ENCODE measurements at regions not wholly inside any gene's neighbourhood (a gene's known extent, or its start where the extent isn't known, plus 50 kb on each side); places are given as distances from the start of the nearest gene placed in this dataset.
"Not testable (repeated sequence)": the region's sequence is repeated elsewhere in the genome, so short reads cannot be mapped to it uniquely, and the experiment has no call there.

- H3K27me3 Mint-ChIP-seq, H3K9me3 Mint-ChIP-seq, DNase-seq: not testable (repeated sequence)
- Mint-ChIP-seq H3K27ac (peak overlapping the region; percentile 68), H3K4me3 (peak overlapping the region; percentile 3), H3K36me3 (peaks cover 25% of the 10 kb centered on the region), H3K4me1 (peaks cover 42% of the 10 kb centered on the region)
Observed at GRCh38 chr16:29155131-29155865, 170.4 kb downstream of the LAT start.

DNA sequence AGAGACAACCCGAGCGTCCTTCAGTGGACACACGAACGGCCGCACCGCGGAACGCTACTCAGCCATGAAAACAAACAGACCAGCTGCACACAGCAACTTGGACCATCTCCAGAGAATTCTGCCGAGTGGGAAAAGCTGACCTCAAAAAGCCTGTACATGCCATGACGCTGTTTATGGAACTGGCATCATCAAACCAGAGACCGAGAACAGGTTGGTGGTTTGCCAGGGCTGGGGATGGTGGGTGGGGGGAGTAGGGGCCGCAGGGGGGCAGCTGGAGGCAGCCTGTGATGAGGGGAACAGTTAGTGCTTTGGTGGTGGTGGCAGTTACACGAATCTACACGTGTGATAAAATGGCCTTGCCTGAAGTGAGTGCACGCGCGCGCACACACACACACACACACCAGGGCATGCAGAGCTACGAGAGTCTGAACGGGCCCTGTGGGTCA is 169.8 kb downstream of the LAT start:
- Mint-ChIP-seq H3K4me3 (no peak overlapping the region), H3K27ac (peak overlapping the region; percentile 68), H3K27me3 (no peaks in the 10 kb centered on the region), H3K4me1 (peaks cover 48% of the 10 kb centered on the region), H3K9me3 (peaks cover 1% of the 10 kb centered on the region), H3K36me3 (peaks cover 27% of the 10 kb centered on the region)
- no peak for DNase-seq

GRCh38 chr16:29154088-29154487 is 169.2 kb downstream of the LAT start:
- H3K4me1 Mint-ChIP-seq = peaks cover 54% of the 10 kb centered on the region
- H3K27me3 Mint-ChIP-seq = no peaks in the 10 kb centered on the region
- no peak overlapping the region for H3K4me3 Mint-ChIP-seq
- H3K27ac Mint-ChIP-seq = peak overlapping the region; percentile 1
- H3K9me3 Mint-ChIP-seq = peaks cover 1% of the 10 kb centered on the region
- H3K36me3 Mint-ChIP-seq = peaks cover 32% of the 10 kb centered on the region
- DNase-seq = no peak

- H3K27me3 Mint-ChIP-seq, DNase-seq, H3K4me3 Mint-ChIP-seq, H3K9me3 Mint-ChIP-seq, H3K27ac Mint-ChIP-seq: not testable (repeated sequence)
- Mint-ChIP-seq H3K36me3 (peaks cover 32% of the 10 kb centered on the region), H3K4me1 (peaks cover 62% of the 10 kb centered on the region)
Observed at GRCh38 chr16:29153307-29153706, 168.5 kb downstream of the LAT start.

DNA sequence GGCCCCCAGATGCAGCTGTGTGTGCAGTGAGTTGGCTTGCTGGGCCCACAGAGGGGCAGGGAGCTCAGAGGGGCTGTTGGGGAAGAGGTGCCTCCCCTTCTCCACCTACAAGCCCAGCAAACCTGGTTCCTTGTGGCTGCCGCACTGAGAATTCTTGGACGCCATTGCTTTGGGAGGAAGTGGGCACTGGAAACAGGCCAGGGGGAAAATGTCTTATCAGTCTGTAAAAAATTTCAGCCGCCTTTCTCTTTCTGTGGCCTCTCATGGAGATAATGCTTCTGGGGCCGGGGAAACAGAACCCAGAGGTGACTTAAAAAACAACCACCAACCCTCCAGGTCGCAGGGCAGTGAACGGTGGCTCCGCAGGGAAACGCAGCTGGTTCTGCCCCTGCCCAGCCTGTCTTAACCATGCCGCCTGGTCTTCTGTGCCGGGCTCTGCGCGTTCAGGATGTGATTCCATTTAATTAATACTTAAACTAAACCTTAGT is 167.7 kb downstream of the LAT start:
- not testable (repeated sequence) for DNase-seq, H3K9me3 Mint-ChIP-seq, H3K4me3 Mint-ChIP-seq, H3K27me3 Mint-ChIP-seq
- peaks cover 32% of the 10 kb centered on the region for H3K36me3 Mint-ChIP-seq
- H3K4me1 Mint-ChIP-seq = peaks cover 63% of the 10 kb centered on the region
- peak overlapping the region; percentile 77 for H3K27ac Mint-ChIP-seq

DNA sequence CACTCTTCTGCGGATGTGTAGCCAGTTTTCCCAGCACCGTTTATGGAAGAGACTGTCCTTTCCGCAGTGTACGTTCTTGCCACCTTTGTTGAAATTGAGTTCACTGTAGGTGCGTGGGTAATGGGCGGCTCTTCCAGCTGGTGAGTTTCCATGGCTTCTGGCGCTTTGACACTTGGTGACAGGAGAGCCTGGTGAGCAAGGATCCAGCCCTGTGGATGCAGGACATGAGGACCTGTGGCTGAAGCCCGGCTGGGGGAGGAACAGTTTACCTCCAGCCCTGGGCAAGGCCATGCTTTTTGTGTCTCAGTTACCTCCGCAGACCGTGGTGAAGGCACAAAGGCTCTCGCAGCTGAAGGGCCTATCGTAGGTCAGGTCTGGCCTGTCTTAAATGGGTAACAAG is 166.5 kb downstream of the LAT start:
- H3K4me1 Mint-ChIP-seq = peaks cover 63% of the 10 kb centered on the region
- no peak for DNase-seq
- no peak overlapping the region for H3K27ac Mint-ChIP-seq
- H3K27me3 Mint-ChIP-seq = no peaks in the 10 kb centered on the region
- peaks cover 1% of the 10 kb centered on the region for H3K9me3 Mint-ChIP-seq
- H3K36me3 Mint-ChIP-seq = peaks cover 27% of the 10 kb centered on the region
- no peak overlapping the region for H3K4me3 Mint-ChIP-seq

DNA sequence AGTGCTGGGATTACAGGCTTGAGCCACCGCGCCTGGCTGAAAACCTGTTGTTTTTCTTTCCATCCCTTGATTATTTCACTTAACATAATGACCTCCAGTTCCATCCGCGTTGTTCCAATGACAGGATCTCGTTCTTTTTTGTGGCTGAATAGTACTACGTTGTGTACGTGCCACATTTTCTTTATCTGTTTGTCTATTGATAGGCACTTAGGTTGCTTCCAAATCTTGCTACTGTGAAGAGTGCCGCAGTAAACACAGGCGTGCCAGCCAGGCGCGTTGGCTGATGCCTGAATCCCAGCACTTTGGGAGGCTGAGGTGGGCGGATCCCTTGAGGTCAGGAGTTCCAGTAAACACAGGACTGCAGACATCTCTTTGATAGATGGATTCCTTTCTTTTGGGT is 165.1 kb downstream of the LAT start:
- Mint-ChIP-seq H3K36me3 (peaks cover 24% of the 10 kb centered on the region), H3K4me1 (peaks cover 55% of the 10 kb centered on the region)
- not testable (repeated sequence) for H3K27me3 Mint-ChIP-seq, H3K4me3 Mint-ChIP-seq, DNase-seq, H3K9me3 Mint-ChIP-seq, H3K27ac Mint-ChIP-seq

GRCh38 chr16:29148867-29149272 is 164.0 kb downstream of the LAT start:
- peaks cover 49% of the 10 kb centered on the region for H3K4me1 Mint-ChIP-seq
- peak; percentile 50 for DNase-seq
- peaks cover 23% of the 10 kb centered on the region for H3K36me3 Mint-ChIP-seq
- no peaks in the 10 kb centered on the region for H3K27me3 Mint-ChIP-seq
- H3K27ac Mint-ChIP-seq = peak overlapping the region; percentile 67
- peak overlapping the region; percentile 32 for H3K4me3 Mint-ChIP-seq
- peaks cover 1% of the 10 kb centered on the region for H3K9me3 Mint-ChIP-seq

DNA sequence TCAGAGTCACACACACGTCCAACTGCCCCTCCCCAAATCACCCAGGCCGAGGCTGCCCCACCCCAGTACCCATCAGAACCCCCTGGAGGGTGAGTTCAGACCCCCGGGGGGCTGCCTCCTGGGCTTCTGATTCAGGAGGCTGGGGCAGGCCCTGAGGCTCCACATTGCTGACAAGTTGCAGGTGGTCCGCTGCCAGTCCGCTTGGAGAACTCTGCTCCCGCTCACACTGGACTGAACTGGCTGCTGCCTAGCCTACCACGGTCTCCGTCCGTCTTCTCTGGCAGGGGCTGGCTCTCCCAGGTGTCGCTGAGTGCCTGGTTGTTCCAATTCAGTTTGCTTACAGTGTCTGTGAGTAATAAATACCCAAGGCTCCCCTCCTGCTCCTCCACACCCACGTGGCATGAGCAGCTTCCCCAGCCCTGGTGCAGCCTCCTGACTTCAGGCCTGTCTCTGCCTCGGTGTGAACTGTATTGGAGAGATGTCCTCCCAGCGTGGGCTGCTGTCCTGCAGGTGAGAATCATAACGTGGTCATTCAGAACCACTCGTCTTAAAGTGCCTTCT is 163.4 kb downstream of the LAT start:
- Mint-ChIP-seq H3K4me3 (no peak overlapping the region), H3K9me3 (peaks cover 1% of the 10 kb centered on the region), H3K4me1 (peaks cover 46% of the 10 kb centered on the region), H3K27ac (peak overlapping the region; percentile 71), H3K36me3 (peaks cover 23% of the 10 kb centered on the region), H3K27me3 (no peaks in the 10 kb centered on the region)
- DNase-seq = peak; percentile 20

DNA sequence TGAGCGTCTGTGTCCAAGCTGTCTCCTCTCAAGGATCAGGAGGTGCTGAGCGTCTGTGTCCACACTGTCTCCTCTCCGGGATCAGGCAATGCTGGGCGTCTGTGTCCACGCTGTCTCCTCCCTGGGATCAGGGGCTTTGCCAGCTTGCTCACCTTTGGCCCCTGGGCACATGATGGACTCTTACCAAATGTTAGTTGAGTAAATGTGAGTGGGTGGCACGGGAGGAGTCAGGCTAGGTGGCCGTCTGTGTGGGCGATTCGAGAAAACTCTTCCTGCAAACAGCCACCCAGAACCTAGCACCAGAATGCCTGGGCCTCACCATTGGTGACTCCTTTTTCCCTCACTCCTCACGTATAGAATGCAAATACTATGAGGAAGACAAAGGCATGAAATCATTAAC is 162.9 kb downstream of the LAT start:
- not testable (repeated sequence) for H3K9me3 Mint-ChIP-seq, H3K27me3 Mint-ChIP-seq, DNase-seq, H3K27ac Mint-ChIP-seq, H3K4me3 Mint-ChIP-seq
- Mint-ChIP-seq H3K4me1 (peaks cover 43% of the 10 kb centered on the region), H3K36me3 (peaks cover 23% of the 10 kb centered on the region)

DNA sequence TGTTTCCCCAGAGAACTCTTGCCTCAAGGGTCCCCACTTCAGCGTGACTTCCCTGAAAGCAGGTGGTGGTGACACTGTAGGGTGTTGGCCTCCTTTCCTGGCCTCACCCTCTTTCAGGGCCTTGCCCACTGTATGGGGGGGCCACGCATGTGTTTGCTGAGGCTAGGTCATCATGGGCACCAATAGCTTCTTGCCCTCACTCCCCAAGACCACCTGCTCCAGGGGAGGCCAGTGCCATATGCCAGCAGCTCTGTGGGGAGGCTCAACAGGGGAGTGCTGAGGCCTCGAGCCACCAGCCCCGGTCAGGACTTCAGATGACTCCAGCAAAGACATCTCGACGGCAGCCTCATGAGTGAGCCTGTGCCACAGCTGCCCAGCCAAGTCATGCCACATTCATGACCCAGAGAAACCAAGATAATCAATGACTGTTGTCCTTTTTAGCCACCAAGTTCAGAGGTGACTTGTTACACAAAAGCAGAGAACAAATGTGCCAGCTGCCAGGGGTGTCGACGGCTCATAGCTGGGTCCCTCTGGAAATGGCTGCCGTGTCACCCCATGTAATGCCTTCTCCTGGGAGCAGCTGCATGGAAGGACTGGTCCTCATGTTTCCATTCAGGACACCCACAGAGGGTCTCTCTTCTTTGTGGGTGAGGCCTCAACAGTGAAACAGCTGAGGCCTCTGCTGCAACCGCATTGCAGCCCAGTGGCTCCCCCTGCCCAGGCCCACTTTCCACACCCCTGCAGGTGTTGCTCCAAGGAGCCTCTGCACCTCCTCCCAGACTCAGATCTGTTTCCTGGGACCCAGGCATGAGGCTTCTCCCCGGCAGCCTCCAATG is 162.2 kb downstream of the LAT start:
- H3K27me3 Mint-ChIP-seq, H3K9me3 Mint-ChIP-seq, H3K27ac Mint-ChIP-seq, H3K4me3 Mint-ChIP-seq, DNase-seq: not testable (repeated sequence)
- Mint-ChIP-seq H3K36me3 (peaks cover 26% of the 10 kb centered on the region), H3K4me1 (peaks cover 39% of the 10 kb centered on the region)

GRCh38 chr16:29146266-29146665 is 161.4 kb downstream of the LAT start:
- H3K27ac Mint-ChIP-seq = no peak overlapping the region
- no peak overlapping the region for H3K4me3 Mint-ChIP-seq

DNA sequence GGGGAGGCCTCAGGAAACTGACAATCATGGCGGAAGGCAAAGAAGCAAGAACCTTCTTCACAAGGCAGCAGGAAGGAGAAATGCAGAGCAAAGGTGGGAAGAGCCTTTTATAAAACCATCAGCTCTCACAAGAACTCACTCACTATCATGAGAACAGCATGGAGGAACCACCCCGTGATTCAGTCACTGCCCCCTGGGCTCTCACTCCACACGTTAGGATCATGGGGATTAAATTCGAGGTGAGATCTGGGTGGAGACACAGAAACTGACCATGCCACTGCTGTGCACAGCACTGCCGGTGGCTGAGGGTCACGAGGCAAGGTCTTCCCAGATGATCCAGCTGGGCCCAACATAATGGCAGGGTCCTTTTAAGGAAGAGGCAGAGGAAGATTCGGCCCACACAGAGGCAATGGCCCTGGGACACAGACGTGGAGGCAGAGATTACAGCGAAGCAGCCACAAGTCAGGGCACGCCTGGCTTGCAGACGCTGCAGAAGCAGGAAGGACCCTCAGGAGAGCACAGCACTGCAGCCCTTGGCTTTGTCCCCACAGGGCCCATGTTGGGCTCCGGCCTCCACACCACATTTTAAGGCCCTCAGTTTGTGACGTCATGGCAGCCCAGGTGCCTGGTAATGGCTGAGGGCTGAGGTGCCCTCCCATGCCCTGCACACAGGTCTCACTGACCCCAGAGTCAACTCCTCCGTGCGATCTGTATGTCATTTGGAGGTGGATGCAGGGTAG is 160.8 kb downstream of the LAT start:
- not testable (repeated sequence) for H3K27me3 Mint-ChIP-seq, H3K9me3 Mint-ChIP-seq, H3K27ac Mint-ChIP-seq, H3K4me3 Mint-ChIP-seq, DNase-seq
- H3K4me1 Mint-ChIP-seq = peaks cover 39% of the 10 kb centered on the region
- H3K36me3 Mint-ChIP-seq = peaks cover 26% of the 10 kb centered on the region

More at GRCh38 chr16:29146266-29146665, 161.4 kb downstream of the LAT start:
- Mint-ChIP-seq H3K9me3 (peaks cover 1% of the 10 kb centered on the region), H3K27me3 (no peaks in the 10 kb centered on the region), H3K4me1 (peaks cover 39% of the 10 kb centered on the region), H3K36me3 (peaks cover 26% of the 10 kb centered on the region)
- DNase-seq = no peak

- not testable (repeated sequence) for DNase-seq, H3K9me3 Mint-ChIP-seq, H3K4me3 Mint-ChIP-seq, H3K27me3 Mint-ChIP-seq, H3K27ac Mint-ChIP-seq
- peaks cover 23% of the 10 kb centered on the region for H3K36me3 Mint-ChIP-seq
- H3K4me1 Mint-ChIP-seq = peaks cover 34% of the 10 kb centered on the region
Observed at GRCh38 chr16:29145086-29145485, 160.2 kb downstream of the LAT start.

- peaks cover 19% of the 10 kb centered on the region for H3K36me3 Mint-ChIP-seq
- not testable (repeated sequence) for H3K4me3 Mint-ChIP-seq, H3K27me3 Mint-ChIP-seq, H3K9me3 Mint-ChIP-seq, H3K27ac Mint-ChIP-seq, DNase-seq
- H3K4me1 Mint-ChIP-seq = peaks cover 30% of the 10 kb centered on the region
Observed at GRCh38 chr16:29144669-29145062, 159.8 kb downstream of the LAT start.

Measured in activated naive CD8-positive, alpha-beta T cell treated with anti-CD3 and anti-CD28 coated beads for 36 hours (primary cell).